HFF-Myc (cell line): ENCODE measurements at regions not wholly inside any gene's neighbourhood (a gene's known extent, or its start where the extent isn't known, plus 50 kb on each side); places are given as distances from the start of the nearest gene placed in this dataset.

ENCODE experiments used
- DNase-seq: peaks from one replicate; pipeline ENCODE4 v3.0.0-alpha.2; 2011; ENCODE audit warnings: low read depth; ENCODE audit errors: extremely low read depth
- H3K4me3 ChIP-seq: replicated peaks from 2 replicates; pipeline ENCODE4 v1.5.1; 2011; ENCODE audit warnings: low read depth, mild to moderate bottlenecking, control low read depth, low read length
- TF ChIP-seq, protein P1 (sequence below): IDR thresholded peaks from 2 replicates; pipeline ENCODE4 v1.5.1; 2012; ENCODE audit warnings: mild to moderate bottlenecking, low read depth, low read length, control low read depth; ENCODE audit errors: missing control alignments

DNA sequence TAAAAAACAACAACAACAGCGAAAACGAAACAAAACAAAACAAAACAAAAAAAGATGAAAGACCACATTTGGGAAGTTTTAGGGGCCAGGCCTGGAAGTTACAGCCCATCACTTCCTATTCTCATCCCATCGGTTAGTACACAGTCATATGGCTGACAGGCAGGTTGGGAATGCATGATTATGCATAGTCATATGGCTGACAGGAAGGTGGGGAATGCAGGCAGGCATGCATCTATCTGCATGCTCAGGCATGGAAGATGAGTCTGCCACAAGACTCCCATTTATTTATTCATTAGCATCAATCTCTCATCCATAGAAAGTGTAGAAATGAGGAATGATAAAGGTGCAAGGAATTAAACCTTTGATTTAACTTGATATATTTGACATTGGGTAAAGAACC lies 325.3 kb upstream of the MEX3C start:
- H3K4me3 ChIP-seq, result no peak overlapping the region
- TF ChIP-seq, protein P1, sequence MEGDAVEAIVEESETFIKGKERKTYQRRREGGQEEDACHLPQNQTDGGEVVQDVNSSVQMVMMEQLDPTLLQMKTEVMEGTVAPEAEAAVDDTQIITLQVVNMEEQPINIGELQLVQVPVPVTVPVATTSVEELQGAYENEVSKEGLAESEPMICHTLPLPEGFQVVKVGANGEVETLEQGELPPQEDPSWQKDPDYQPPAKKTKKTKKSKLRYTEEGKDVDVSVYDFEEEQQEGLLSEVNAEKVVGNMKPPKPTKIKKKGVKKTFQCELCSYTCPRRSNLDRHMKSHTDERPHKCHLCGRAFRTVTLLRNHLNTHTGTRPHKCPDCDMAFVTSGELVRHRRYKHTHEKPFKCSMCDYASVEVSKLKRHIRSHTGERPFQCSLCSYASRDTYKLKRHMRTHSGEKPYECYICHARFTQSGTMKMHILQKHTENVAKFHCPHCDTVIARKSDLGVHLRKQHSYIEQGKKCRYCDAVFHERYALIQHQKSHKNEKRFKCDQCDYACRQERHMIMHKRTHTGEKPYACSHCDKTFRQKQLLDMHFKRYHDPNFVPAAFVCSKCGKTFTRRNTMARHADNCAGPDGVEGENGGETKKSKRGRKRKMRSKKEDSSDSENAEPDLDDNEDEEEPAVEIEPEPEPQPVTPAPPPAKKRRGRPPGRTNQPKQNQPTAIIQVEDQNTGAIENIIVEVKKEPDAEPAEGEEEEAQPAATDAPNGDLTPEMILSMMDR, result no peak
- no peak for DNase-seq

DNA sequence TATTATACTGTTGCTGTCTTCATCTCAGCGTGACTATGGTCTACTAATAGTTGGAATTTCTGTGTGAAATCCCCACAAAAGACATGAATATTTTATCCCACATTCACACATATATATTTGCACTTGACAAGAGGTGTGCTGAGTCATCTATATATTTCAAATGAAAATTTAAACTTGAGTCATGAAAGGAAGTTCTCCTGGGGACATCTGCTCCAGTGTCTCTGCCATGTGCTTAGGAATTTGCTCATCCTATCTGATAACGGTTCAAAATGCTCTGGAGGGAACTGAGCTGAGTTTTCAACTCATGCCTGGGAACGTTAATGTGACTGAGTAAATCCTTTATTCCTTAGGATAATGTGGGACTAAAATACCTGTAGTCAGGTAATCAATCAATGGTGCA lies 326.2 kb upstream of the MEX3C start:
- TF ChIP-seq, protein P1, result no peak
- no peak overlapping the region for H3K4me3 ChIP-seq
- no peak for DNase-seq

DNA sequence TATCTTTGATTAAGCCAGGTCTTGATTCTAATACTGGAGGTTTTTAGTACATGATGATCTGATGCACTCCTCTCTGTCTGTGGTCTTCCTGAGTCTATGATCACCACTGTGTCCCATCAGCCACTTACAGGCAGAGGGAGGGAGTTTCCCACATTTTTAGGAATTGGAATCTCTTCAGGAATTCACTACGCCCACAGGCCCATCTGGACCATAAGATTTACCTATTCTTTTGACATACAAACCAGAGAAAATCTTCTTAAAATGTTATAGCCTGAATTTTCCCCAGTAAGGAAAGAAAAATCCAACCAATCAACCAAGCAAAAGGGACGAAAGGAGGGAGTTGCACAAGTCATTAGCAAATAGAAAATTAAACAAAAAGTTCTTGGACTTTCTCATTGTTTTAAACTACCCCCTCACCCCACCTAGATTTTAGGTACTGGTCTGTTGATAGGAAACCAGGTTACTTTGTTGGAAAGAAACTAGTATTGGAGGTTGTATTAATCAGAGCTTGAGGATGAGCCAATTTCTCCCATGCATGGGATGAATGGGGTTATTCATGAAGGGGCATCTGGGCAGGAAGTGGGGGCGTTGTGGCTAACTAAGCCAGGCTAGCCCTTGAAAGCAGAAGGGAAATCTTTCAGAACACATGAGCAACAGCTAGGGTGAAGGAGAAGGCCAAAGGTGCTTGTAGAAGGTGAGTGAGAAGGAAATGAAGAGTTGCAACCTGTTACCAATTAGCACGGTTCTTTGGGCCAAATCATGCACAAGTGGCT lies 328.2 kb upstream of the MEX3C start:
- no peak for DNase-seq
- H3K4me3 ChIP-seq, result no peak overlapping the region
- TF ChIP-seq, protein P1, result no peak

DNA sequence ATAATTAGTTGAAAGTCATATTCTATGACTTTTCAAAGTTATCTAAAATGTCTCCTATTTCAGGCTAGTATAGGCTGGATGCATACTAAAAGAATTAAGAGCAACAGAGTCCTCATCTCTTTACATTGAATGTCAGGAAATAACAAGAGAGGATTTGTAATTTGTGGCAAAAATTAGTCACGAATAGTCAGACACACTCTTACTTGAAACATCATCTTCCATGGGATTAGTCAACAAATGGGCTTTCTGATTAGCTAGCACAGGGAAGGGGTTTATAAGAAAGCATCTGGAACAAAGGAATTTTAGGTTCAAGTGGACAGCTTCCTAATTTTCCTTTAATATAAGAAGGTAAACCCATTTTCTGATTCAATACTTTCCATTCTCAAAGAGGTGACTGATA lies 330.3 kb upstream of the MEX3C start:
- H3K4me3 ChIP-seq, result no peak overlapping the region
- TF ChIP-seq, protein P1, result no peak
- DNase-seq, result no peak

DNA sequence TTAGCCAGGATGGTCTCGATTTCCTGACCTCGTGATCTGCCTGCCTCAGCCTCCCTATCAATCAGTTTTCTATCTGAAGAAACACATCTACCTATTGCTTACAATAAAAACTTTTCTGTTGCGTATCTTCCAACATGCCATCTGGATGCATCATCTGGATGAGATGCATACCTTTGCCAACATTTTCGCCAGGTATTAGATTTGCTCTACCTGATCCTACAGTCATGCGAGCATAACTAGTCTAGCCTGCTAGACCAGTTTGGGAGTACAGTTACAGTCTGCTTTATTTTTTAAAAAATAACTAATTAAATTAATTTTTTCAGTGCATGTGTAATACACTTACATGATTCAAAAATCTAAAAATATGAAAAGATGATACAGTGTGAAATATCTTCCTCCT lies 334.0 kb upstream of the MEX3C start:
- TF ChIP-seq, protein P1, result no peak
- no peak overlapping the region for H3K4me3 ChIP-seq
- no peak for DNase-seq

DNA sequence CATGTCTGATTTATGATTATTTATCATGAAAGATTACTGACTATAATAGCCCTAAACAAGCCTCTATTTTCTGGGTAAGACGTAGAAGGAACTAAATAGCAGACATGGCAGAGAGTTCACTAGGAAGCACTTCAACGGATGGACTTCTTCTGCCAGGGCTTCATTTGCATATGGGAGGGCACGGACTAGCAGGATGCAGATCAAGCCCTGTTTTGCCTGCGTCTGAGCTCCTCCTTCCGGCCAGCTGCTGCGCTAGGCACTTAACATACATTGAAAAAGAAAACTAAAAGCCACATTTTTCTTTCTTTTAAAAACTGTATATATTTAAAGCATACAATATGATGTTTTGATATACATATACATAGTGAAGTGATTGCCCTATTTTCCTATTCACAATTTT lies 340.0 kb upstream of the MEX3C start:
- TF ChIP-seq, protein P1, result no peak
- H3K4me3 ChIP-seq, result no peak overlapping the region
- no peak for DNase-seq

DNA sequence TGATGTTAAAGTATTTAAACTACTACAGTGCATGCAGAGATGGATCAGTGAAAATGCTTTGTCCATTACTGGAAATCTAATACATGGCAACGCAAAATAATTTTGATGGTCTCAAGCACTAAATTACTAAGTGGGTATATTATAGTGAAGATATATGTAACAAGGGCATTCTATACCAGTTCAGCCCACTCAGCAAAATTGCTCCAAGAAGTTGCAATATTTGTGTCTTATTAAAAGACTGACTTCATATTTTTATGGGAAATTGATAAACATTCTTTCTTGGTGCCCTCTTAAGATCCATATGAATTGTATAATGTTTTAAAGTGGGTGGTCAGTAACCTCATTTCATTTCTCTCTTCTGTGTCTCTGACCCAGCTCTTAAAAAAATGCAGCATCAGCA lies 343.1 kb upstream of the MEX3C start:
- DNase-seq, result no peak
- TF ChIP-seq, protein P1, result no peak

More for the DNA sequence above, 343.1 kb upstream of the MEX3C start:
- no peak overlapping the region for H3K4me3 ChIP-seq
